CD4-positive, alpha-beta T cell (primary cell): ENCODE measurements at regions not wholly inside any gene's neighbourhood (a gene's known extent, or its start where the extent isn't known, plus 50 kb on each side); places are given as distances from the start of the nearest gene placed in this dataset.

Experiments
- ATAC-seq: fragments of 200-7000 bp; cut with Tn5 transposase; one replicate; pipeline ENCODE4 v1.10.0; 2022; ENCODE audit warnings: mild to moderate bottlenecking; ENCODE audit not compliant: poor library complexity
- CTCF ChIA-PET: fragments of 350-600 bp; sonication (Branson Sonifier 250); formaldehyde crosslinking; loops from one replicate; lab custom pipeline; 2021; ENCODE audit warnings: antibody characterized with exemption, inconsistent platforms; lab: Charles Lee
- POLR2A ChIA-PET: fragments of 350-600 bp; sonication (Branson Sonifier 250); formaldehyde crosslinking; loops from one replicate; lab custom pipeline; 2021; ENCODE audit warnings: antibody characterized with exemption, inconsistent platforms; lab: Charles Lee
- DNase-seq, 14 experiments: peaks; one replicate each; pipeline ENCODE4 v3.0.0-alpha.2; 2013 to 2020; ENCODE audit warnings: mixed read lengths in 2 of 14
- H3K27ac ChIP-seq, 2 donors: one replicate each; pipeline versions ENCODE4 v1.5.1 to v1.7.0; 2013; ENCODE audit warnings: low read length in 2 of 2, low read depth in 1 of 2, mild to moderate bottlenecking in 1 of 2
- H3K27me3 ChIP-seq, 2 experiments: 1 replicate in 1 of 2; 2 replicates in 1 of 2; pipeline versions ENCODE4 v1.6.1 to v1.7.0; 2013; ENCODE audit warnings: low read length in 2 of 2, control low read depth in 1 of 2, mild to moderate bottlenecking in 1 of 2, moderate library complexity in 1 of 2; ENCODE audit not compliant: insufficient read depth in 2 of 2, control insufficient read depth in 1 of 2
- H3K36me3 ChIP-seq: one replicate; pipeline ENCODE4 v1.6.1; 2013; ENCODE audit warnings: low read length, control low read depth; ENCODE audit not compliant: insufficient read depth
- H3K4me1 ChIP-seq: one replicate; pipeline ENCODE4 v1.6.1; 2013; ENCODE audit warnings: low read length, control low read depth; ENCODE audit not compliant: insufficient read depth
- H3K4me3 ChIP-seq: one replicate; pipeline ENCODE4 v1.5.1; 2013; ENCODE audit warnings: mild to moderate bottlenecking, low read length, moderate library complexity
- H3K9me3 ChIP-seq, 2 experiments: 1 replicate in 1 of 2; 2 replicates in 1 of 2; pipeline versions ENCODE4 v1.6.1 to v1.7.0; 2013; ENCODE audit warnings: low read length in 2 of 2, mild to moderate bottlenecking in 2 of 2, control low read depth in 1 of 2, moderate library complexity in 1 of 2; ENCODE audit not compliant: control insufficient read depth in 1 of 2, insufficient read depth in 1 of 2
- H3K27ac Mint-ChIP-seq: one replicate; pipeline ENCODE4 v1.8.0; 2020; ENCODE audit warnings: mixed read lengths
- H3K27me3 Mint-ChIP-seq: one replicate; pipeline ENCODE4 v1.8.0; 2021; ENCODE audit warnings: mixed read lengths
- H3K36me3 Mint-ChIP-seq: one replicate; pipeline ENCODE4 v1.8.0; 2021; ENCODE audit warnings: low read depth, mixed read lengths
- H3K4me1 Mint-ChIP-seq: one replicate; pipeline ENCODE4 v1.8.0; 2021; ENCODE audit warnings: low read depth, mixed read lengths
- H3K4me3 Mint-ChIP-seq: one replicate; pipeline ENCODE4 v1.8.0; 2020; ENCODE audit warnings: mild to moderate bottlenecking, mixed read lengths
- H3K9me3 Mint-ChIP-seq: one replicate; pipeline ENCODE4 v1.8.0; 2020; ENCODE audit warnings: mixed read lengths
- intact Hi-C, 2 experiments: fragments of 100-400 bp; cut with DNase I in 1 of 2; cut with micrococcal nuclease in 1 of 2; formaldehyde crosslinking; loops; one replicate each; pipeline versions ENCODE4 v1.15.1 to v1.9.0; 2023 to 2025; cut with DNase I, micrococcal nuclease
- TF ChIP-seq, protein P1 (sequence below): fragments of 200-600 bp; IDR thresholded peaks from one replicate; pipeline ENCODE4 v1.8.0; 2022; ENCODE audit warnings: antibody characterized with exemption, mild to moderate bottlenecking

- Mint-ChIP-seq H3K4me3 (peak overlapping the region; percentile 62), H3K36me3 (no peaks in the 10 kb centered on the region), H3K27me3 (no peaks in the 10 kb centered on the region), H3K4me1 (peaks cover 50% of the 10 kb centered on the region), H3K9me3 (no peaks in the 10 kb centered on the region), H3K27ac (peak overlapping the region; percentile 54)
- no peaks in the 10 kb centered on the region for H3K36me3 ChIP-seq
- ChIA-PET POLR2A (interaction anchor here (0.7 to 1.9 kb wide), 7 partner anchors 16 to 90 kb away, joined by 3 to 5 read pairs (median 4); no protein-coding TSS in a partner anchor), CTCF (no interaction called here)
- intact Hi-C loops = loop anchor here in 1 of 2 experiments (10.0 kb wide), 1 partner anchor 534 kb away; the partner anchor contains the start of gene EIF4E3
- ATAC-seq (no peak), DNase-seq (peak in 4 of 14 experiments; percentile 15 to 36 (median 22))
- no peak overlapping the region for H3K27ac ChIP-seq
- H3K27me3 ChIP-seq = no peaks in the 10 kb centered on the region
- H3K4me3 ChIP-seq = no peak overlapping the region
- peaks cover 44% of the 10 kb centered on the region for H3K4me1 ChIP-seq
- H3K9me3 ChIP-seq = no peaks in the 10 kb centered on the region
- TF ChIP-seq, protein P1, sequence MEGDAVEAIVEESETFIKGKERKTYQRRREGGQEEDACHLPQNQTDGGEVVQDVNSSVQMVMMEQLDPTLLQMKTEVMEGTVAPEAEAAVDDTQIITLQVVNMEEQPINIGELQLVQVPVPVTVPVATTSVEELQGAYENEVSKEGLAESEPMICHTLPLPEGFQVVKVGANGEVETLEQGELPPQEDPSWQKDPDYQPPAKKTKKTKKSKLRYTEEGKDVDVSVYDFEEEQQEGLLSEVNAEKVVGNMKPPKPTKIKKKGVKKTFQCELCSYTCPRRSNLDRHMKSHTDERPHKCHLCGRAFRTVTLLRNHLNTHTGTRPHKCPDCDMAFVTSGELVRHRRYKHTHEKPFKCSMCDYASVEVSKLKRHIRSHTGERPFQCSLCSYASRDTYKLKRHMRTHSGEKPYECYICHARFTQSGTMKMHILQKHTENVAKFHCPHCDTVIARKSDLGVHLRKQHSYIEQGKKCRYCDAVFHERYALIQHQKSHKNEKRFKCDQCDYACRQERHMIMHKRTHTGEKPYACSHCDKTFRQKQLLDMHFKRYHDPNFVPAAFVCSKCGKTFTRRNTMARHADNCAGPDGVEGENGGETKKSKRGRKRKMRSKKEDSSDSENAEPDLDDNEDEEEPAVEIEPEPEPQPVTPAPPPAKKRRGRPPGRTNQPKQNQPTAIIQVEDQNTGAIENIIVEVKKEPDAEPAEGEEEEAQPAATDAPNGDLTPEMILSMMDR = no peak
These were observed 473.6 kb upstream of the PROK2 start for GRCh38 chr3:72258361-72259141.

- Mint-ChIP-seq H3K4me3 (no peak overlapping the region), H3K4me1 (peaks cover 50% of the 10 kb centered on the region), H3K27ac (peak overlapping the region; percentile 73), H3K9me3 (no peaks in the 10 kb centered on the region), H3K27me3 (no peaks in the 10 kb centered on the region), H3K36me3 (no peaks in the 10 kb centered on the region)
- no peak for ATAC-seq
- ChIA-PET POLR2A (interaction anchor here (0.7 to 1.9 kb wide), 5 partner anchors 31 to 190 kb away, joined by 3 to 5 read pairs (median 4); no protein-coding TSS in a partner anchor), CTCF (no interaction called here)
- intact Hi-C loops = loop anchor here in 1 of 2 experiments (10.0 kb wide), 1 partner anchor 533 kb away; the partner anchor contains the start of gene EIF4E3
- no peaks in the 10 kb centered on the region for H3K36me3 ChIP-seq
- H3K4me3 ChIP-seq = no peak overlapping the region
- peaks cover 44% of the 10 kb centered on the region for H3K4me1 ChIP-seq
- H3K9me3 ChIP-seq = no peaks in the 10 kb centered on the region
- no peak overlapping the region for H3K27ac ChIP-seq
- TF ChIP-seq, protein P1 = no peak
- H3K27me3 ChIP-seq = no peaks in the 10 kb centered on the region
- no peak for DNase-seq
These were observed 472.8 kb upstream of the PROK2 start for GRCh38 chr3:72257738-72258137.

DNA sequence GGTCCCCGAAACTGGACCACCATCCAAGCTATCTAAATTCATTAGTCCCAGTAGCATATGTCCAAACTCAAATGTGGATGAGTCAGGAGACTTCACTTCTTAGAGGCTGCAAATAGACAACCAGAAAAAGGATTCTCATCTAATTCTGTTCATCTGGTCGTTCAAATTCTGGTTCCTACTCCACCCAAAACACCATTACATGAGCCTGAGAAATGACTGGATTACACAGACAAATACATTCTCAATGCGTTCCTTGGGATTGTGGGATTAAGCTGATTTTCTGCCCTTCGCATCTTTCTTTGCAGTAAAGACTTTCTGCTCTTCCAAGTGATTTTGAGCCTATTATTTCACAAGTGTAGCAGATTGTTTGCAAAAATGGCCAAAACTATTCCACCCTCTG is 472.3 kb upstream of the PROK2 start:
- Mint-ChIP-seq H3K9me3 (no peaks in the 10 kb centered on the region), H3K36me3 (no peaks in the 10 kb centered on the region), H3K27ac (peak overlapping the region; percentile 73), H3K27me3 (no peaks in the 10 kb centered on the region), H3K4me3 (no peak overlapping the region), H3K4me1 (peaks cover 50% of the 10 kb centered on the region)
- DNase-seq (no peak), ATAC-seq (no peak)
- no peaks in the 10 kb centered on the region for H3K36me3 ChIP-seq
- H3K4me3 ChIP-seq = no peak overlapping the region
- POLR2A ChIA-PET = interaction anchor here (0.7 to 1.9 kb wide), 5 partner anchors 32 to 190 kb away, joined by 3 to 5 read pairs (median 4); no protein-coding TSS in a partner anchor
- no peak overlapping the region for H3K27ac ChIP-seq
- no peaks in the 10 kb centered on the region for H3K27me3 ChIP-seq
- CTCF ChIA-PET = no interaction called here
- H3K9me3 ChIP-seq = no peaks in the 10 kb centered on the region
- intact Hi-C loops = loop anchor here in 1 of 2 experiments (10.0 kb wide), 1 partner anchor 532 kb away; the partner anchor contains the start of gene EIF4E3
- H3K4me1 ChIP-seq = peaks cover 44% of the 10 kb centered on the region
- TF ChIP-seq, protein P1 = no peak
